ENCODE measurements at regions not wholly inside any gene's neighbourhood (a gene's known extent, or its start where the extent isn't known, plus 50 kb on each side); places are given as distances from the start of the nearest gene placed in this dataset.
A peak's percentile ranks its signal among the peaks of the same experiment; 100 is the strongest.

- Histone ChIP-seq H3K9me3 (ENCODE audit: control insufficient read depth, low read length) (no peaks in the 10 kb centered on the region), H3K9ac (ENCODE audit: low read length) (no peak overlapping the region), H3K4me1 (ENCODE audit: control insufficient read depth, insufficient read depth, low read length) (no peaks in the 10 kb centered on the region), H3K36me3 (ENCODE audit: control insufficient read depth, insufficient read depth, low read length, severe bottlenecking) (no peaks in the 10 kb centered on the region), H3K27me3 (replicated peaks; ENCODE audit: control insufficient read depth, insufficient read depth, low read length) (no peaks in the 10 kb centered on the region), H3K4me3 (ENCODE audit: low read length) (no peak overlapping the region)
- no peak for DNase-seq (ENCODE audit: low read depth)
These were observed 69.4 kb upstream of the POU5F2 start for GRCh38 chr5:93810780-93811179.

DNA sequence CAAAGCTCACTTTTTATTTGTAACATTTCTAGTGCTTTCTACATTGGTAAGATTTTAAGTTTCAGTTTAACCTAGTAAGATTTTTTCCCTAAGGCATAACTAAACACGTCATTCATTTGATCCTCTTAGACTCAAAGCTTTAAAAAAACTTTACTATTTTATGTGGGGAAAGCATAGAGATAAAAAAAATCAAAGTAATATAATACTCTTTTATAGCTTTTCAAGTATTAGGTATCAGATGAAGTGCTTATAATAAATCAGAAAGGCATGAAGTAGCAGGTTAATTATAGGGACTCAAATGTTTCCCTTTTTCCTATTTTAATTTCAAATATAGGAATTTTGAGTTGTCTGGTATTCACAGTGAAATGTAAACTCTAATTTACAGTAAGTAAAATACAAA lies 68.0 kb upstream of the POU5F2 start:
- no peaks in the 10 kb centered on the region for H3K27me3 ChIP-seq (replicated peaks; ENCODE audit: control insufficient read depth, insufficient read depth, low read length)
- no peaks in the 10 kb centered on the region for H3K36me3 ChIP-seq (ENCODE audit: control insufficient read depth, insufficient read depth, low read length, severe bottlenecking)

GRCh38 chr5:93807846-93808245 lies 66.4 kb upstream of the POU5F2 start:
- Histone ChIP-seq H3K27me3 (replicated peaks; ENCODE audit: control insufficient read depth, insufficient read depth, low read length) (no peaks in the 10 kb centered on the region), H3K4me3 (ENCODE audit: low read length) (no peak overlapping the region), H3K4me1 (ENCODE audit: control insufficient read depth, insufficient read depth, low read length) (no peaks in the 10 kb centered on the region), H3K36me3 (ENCODE audit: control insufficient read depth, insufficient read depth, low read length, severe bottlenecking) (no peaks in the 10 kb centered on the region), H3K9ac (ENCODE audit: low read length) (no peak overlapping the region), H3K9me3 (ENCODE audit: control insufficient read depth, low read length) (no peaks in the 10 kb centered on the region)
- no peak for DNase-seq (ENCODE audit: low read depth)

More for the DNA sequence above, 68.0 kb upstream of the POU5F2 start:
- H3K4me3 ChIP-seq (ENCODE audit: low read length) = no peak overlapping the region
- no peaks in the 10 kb centered on the region for H3K4me1 ChIP-seq (ENCODE audit: control insufficient read depth, insufficient read depth, low read length)
- H3K9ac ChIP-seq (ENCODE audit: low read length) = no peak overlapping the region
- DNase-seq (ENCODE audit: low read depth) = no peak
- H3K9me3 ChIP-seq (ENCODE audit: control insufficient read depth, low read length) = no peaks in the 10 kb centered on the region

DNA sequence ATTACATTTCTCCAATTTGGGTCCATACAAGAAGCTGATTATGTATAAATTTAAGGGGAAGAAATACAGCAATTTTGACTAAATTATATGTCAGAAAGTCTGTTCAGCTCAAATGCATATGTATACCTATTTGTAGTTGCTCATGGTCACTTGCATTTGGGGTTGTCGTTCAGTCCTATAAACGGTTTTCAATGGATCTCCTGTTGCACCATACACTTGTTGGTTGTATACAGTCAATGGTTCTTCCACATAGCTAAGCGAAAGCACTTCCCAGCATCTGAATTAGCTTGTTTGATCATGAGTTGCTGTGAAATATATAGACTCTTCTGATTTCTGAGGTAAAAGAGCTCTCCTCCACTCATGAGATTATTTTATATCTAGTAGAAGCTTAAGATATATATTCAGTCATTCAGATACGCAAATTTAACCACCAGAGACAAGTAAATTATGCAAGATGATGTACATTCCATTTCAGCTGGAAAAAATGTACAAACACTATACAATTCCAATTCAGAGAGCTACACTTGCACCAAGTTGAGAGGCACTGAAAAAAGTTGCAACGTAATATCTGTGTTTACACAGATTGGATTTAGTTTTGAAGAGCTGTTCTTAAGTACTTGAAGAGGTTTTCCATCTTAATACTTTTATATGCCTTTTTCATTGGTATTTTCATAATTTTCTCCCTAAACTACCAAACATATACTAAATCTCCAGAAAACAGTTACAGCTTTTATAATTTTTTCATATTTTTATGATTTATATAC lies 64.4 kb upstream of the POU5F2 start:
- Histone ChIP-seq H3K27me3 (replicated peaks; ENCODE audit: control insufficient read depth, insufficient read depth, low read length) (no peaks in the 10 kb centered on the region), H3K9me3 (ENCODE audit: control insufficient read depth, low read length) (no peaks in the 10 kb centered on the region), H3K36me3 (ENCODE audit: control insufficient read depth, insufficient read depth, low read length, severe bottlenecking) (no peaks in the 10 kb centered on the region), H3K4me3 (ENCODE audit: low read length) (no peak overlapping the region), H3K4me1 (ENCODE audit: control insufficient read depth, insufficient read depth, low read length) (peaks cover 8% of the 10 kb centered on the region), H3K9ac (ENCODE audit: low read length) (no peak overlapping the region)
- DNase-seq (ENCODE audit: low read depth) = peak; percentile 18

GRCh38 chr5:93800988-93801811 lies 59.8 kb upstream of the POU5F2 start:
- H3K27me3 ChIP-seq (replicated peaks; ENCODE audit: control insufficient read depth, insufficient read depth, low read length) = no peaks in the 10 kb centered on the region
- H3K4me1 ChIP-seq (ENCODE audit: control insufficient read depth, insufficient read depth, low read length) = peaks cover 13% of the 10 kb centered on the region
- no peaks in the 10 kb centered on the region for H3K36me3 ChIP-seq (ENCODE audit: control insufficient read depth, insufficient read depth, low read length, severe bottlenecking)
- no peak overlapping the region for H3K9ac ChIP-seq (ENCODE audit: low read length)
- no peaks in the 10 kb centered on the region for H3K9me3 ChIP-seq (ENCODE audit: control insufficient read depth, low read length)
- H3K4me3 ChIP-seq (ENCODE audit: low read length) = no peak overlapping the region
- peak; percentile 85 for DNase-seq (ENCODE audit: low read depth)

DNA sequence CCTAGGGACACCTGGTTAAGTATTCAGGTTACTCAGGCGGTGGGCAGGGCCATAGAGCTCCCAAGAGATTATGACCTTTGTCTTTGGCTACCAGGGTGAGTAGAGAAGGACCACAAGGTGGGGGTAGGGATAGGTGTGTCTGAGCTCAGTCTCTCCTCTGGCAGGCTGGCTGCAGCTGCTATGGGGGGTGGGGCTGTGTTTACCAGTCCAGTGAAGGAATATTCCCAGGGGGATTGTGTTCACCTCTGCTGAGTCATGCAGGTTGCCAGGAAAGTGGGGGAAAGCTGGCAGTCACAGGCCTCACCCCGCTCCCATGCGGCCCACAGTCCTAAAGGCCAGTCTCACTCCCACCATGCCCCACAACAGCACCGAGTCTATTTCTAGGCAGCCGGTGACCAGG lies 53.6 kb upstream of the POU5F2 start:
- Histone ChIP-seq H3K4me1 (ENCODE audit: control insufficient read depth, insufficient read depth, low read length) (peaks cover 3% of the 10 kb centered on the region), H3K9me3 (ENCODE audit: control insufficient read depth, low read length) (no peaks in the 10 kb centered on the region), H3K9ac (ENCODE audit: low read length) (no peak overlapping the region), H3K27me3 (replicated peaks; ENCODE audit: control insufficient read depth, insufficient read depth, low read length) (no peaks in the 10 kb centered on the region), H3K36me3 (ENCODE audit: control insufficient read depth, insufficient read depth, low read length, severe bottlenecking) (no peaks in the 10 kb centered on the region), H3K4me3 (ENCODE audit: low read length) (no peak overlapping the region)
- DNase-seq (ENCODE audit: low read depth) = no peak

- peaks cover 3% of the 10 kb centered on the region for H3K4me1 ChIP-seq (ENCODE audit: control insufficient read depth, insufficient read depth, low read length)
- no peak overlapping the region for H3K9ac ChIP-seq (ENCODE audit: low read length)
- no peaks in the 10 kb centered on the region for H3K27me3 ChIP-seq (replicated peaks; ENCODE audit: control insufficient read depth, insufficient read depth, low read length)
- no peaks in the 10 kb centered on the region for H3K9me3 ChIP-seq (ENCODE audit: control insufficient read depth, low read length)
- no peak overlapping the region for H3K4me3 ChIP-seq (ENCODE audit: low read length)
- no peaks in the 10 kb centered on the region for H3K36me3 ChIP-seq (ENCODE audit: control insufficient read depth, insufficient read depth, low read length, severe bottlenecking)
- no peak for DNase-seq (ENCODE audit: low read depth)
These were observed 51.9 kb upstream of the POU5F2 start for GRCh38 chr5:93793159-93793781.

DNA sequence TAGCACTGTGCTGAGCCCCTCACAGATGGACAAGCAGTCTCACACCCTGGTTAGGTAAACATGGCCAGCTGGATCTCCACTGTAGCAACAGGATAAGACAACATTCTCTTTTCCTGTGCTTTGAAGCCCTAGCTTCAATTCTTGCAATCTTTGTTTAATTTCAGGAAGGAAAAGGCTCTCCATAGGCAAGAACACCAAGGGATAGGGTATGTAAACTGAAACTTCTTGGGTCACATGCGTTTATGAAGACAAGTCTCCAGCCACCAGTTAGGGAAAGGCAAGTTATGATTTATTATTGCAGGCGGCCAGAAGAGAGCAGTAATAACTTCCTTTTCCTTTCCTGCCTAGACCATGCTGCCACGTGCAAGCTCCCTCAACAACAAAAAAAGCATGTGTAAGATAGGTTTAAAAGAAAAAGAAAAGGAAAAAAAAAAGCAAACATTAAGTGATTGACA lies 50.1 kb upstream of the POU5F2 start:
- Histone ChIP-seq H3K4me1 (ENCODE audit: control insufficient read depth, insufficient read depth, low read length) (peaks cover 10% of the 10 kb centered on the region), H3K4me3 (ENCODE audit: low read length) (no peak overlapping the region), H3K9me3 (ENCODE audit: control insufficient read depth, low read length) (no peaks in the 10 kb centered on the region), H3K9ac (ENCODE audit: low read length) (no peak overlapping the region), H3K27me3 (replicated peaks; ENCODE audit: control insufficient read depth, insufficient read depth, low read length) (no peaks in the 10 kb centered on the region), H3K36me3 (ENCODE audit: control insufficient read depth, insufficient read depth, low read length, severe bottlenecking) (no peaks in the 10 kb centered on the region)
- DNase-seq (ENCODE audit: low read depth) = no peak
